ENCODE measurements at regions not wholly inside any gene's neighbourhood (a gene's known extent, or its start where the extent isn't known, plus 50 kb on each side); places are given as distances from the start of the nearest gene placed in this dataset.

GRCh38 chr10:30256084-30256483, 93.0 kb downstream of the MTPAP start:
- ChIA-PET POLR2A (no interaction called here), CTCF (interaction anchor here (1.0 kb wide), 1 partner anchor 12 kb away, joined by 3 read pairs; no protein-coding TSS in a partner anchor)
- no peak overlapping the region for H3K27ac Mint-ChIP-seq
- Histone ChIP-seq H3K27me3 (ENCODE audit: control insufficient read depth in 1 of 2, insufficient read depth in 2 of 2, low read length in 2 of 2) (peaks cover 0 to 13% of the 10 kb centered on the region in 2 experiments), H3K4me1 (ENCODE audit: insufficient read depth, low read length) (no peaks in the 10 kb centered on the region), H3K27ac (ENCODE audit: low read depth in 1 of 2, low read length in 2 of 2) (no peak overlapping the region), H3K36me3 (ENCODE audit: insufficient read depth, low read length) (no peaks in the 10 kb centered on the region), H3K4me3 (ENCODE audit: low read length) (no peak overlapping the region), H3K9me3 (ENCODE audit: control insufficient read depth in 1 of 2, insufficient read depth in 1 of 2, low read length in 2 of 2) (peaks cover 4 to 7% of the 10 kb centered on the region in 2 experiments)
- H3K4me1 Mint-ChIP-seq (ENCODE audit: low read depth): no peaks in the 10 kb centered on the region
- DNase-seq (no peak), ATAC-seq (ENCODE audit: poor library complexity) (no peak)
- no peaks in the 10 kb centered on the region for H3K36me3 Mint-ChIP-seq (ENCODE audit: low read depth)
- peaks cover 27% of the 10 kb centered on the region for H3K27me3 Mint-ChIP-seq
- intact Hi-C loops (cut with DNase I, micrococcal nuclease): no loop called here
- peaks cover 10% of the 10 kb centered on the region for H3K9me3 Mint-ChIP-seq
- no peak for TF ChIP-seq CTCF (IDR thresholded peaks at IDR 0.05)
- H3K4me3 Mint-ChIP-seq: no peak overlapping the region

GRCh38 chr10:30254926-30255325, 94.2 kb downstream of the MTPAP start:
- Histone ChIP-seq H3K36me3 (ENCODE audit: insufficient read depth, low read length) (no peaks in the 10 kb centered on the region), H3K9me3 (ENCODE audit: control insufficient read depth in 1 of 2, insufficient read depth in 1 of 2, low read length in 2 of 2) (peaks cover 4 to 7% of the 10 kb centered on the region in 2 experiments), H3K27me3 (ENCODE audit: control insufficient read depth in 1 of 2, insufficient read depth in 2 of 2, low read length in 2 of 2) (peaks cover 0 to 10% of the 10 kb centered on the region in 2 experiments), H3K4me3 (ENCODE audit: low read length) (no peak overlapping the region), H3K4me1 (ENCODE audit: insufficient read depth, low read length) (no peaks in the 10 kb centered on the region), H3K27ac (ENCODE audit: low read depth in 1 of 2, low read length in 2 of 2) (no peak overlapping the region)
- intact Hi-C loops (cut with DNase I, micrococcal nuclease): no loop called here
- peaks cover 10% of the 10 kb centered on the region for H3K9me3 Mint-ChIP-seq
- POLR2A ChIA-PET: no interaction called here
- H3K36me3 Mint-ChIP-seq (ENCODE audit: low read depth): no peaks in the 10 kb centered on the region
- no peak overlapping the region for H3K4me3 Mint-ChIP-seq
- H3K4me1 Mint-ChIP-seq (ENCODE audit: low read depth): no peaks in the 10 kb centered on the region
- TF ChIP-seq CTCF (IDR thresholded peaks at IDR 0.05): no peak
- H3K27me3 Mint-ChIP-seq: peaks cover 20% of the 10 kb centered on the region
- no peak overlapping the region for H3K27ac Mint-ChIP-seq
- CTCF ChIA-PET: interaction anchor here (0.7 to 1.0 kb wide), 2 partner anchors 13 to 223 kb away, joined by 3 read pairs; no protein-coding TSS in a partner anchor
- DNase-seq (no peak), ATAC-seq (ENCODE audit: poor library complexity) (no peak)

DNA sequence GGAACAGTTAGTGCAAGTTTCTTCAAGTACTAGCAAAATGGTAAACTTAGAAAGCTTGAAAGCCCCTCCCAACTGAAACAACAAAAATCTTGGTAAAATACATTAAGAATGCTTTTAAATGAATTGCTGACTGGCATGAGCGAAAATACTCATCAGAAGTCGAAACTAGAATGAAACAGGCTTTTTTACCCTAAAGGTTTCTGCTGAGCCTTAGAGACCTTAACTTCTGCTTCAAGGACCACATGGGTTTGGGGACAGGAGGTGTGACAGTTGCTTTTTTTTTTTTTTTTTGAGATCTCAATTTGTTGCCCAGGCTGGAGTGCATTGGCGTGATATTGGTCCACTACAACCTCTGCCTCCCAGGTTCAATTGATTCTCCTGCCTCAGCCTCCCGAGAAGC, 100.3 kb downstream of the MTPAP start:
- Histone ChIP-seq H3K27me3 (ENCODE audit: control insufficient read depth in 1 of 2, insufficient read depth in 2 of 2, low read length in 2 of 2) (no peaks in the 10 kb centered on the region), H3K4me3 (ENCODE audit: low read length) (no peak overlapping the region), H3K4me1 (ENCODE audit: insufficient read depth, low read length) (no peaks in the 10 kb centered on the region), H3K36me3 (ENCODE audit: insufficient read depth, low read length) (no peaks in the 10 kb centered on the region), H3K27ac (ENCODE audit: low read depth in 1 of 2, low read length in 2 of 2) (no peak overlapping the region), H3K9me3 (ENCODE audit: control insufficient read depth in 1 of 2, insufficient read depth in 1 of 2, low read length in 2 of 2) (peaks cover 2 to 7% of the 10 kb centered on the region in 2 experiments)
- Mint-ChIP-seq H3K4me1 (ENCODE audit: low read depth) (no peaks in the 10 kb centered on the region), H3K4me3 (no peak overlapping the region), H3K27ac (no peak overlapping the region), H3K27me3 (no peaks in the 10 kb centered on the region), H3K36me3 (ENCODE audit: low read depth) (no peaks in the 10 kb centered on the region), H3K9me3 (no peaks in the 10 kb centered on the region)
- intact Hi-C loops (cut with DNase I, micrococcal nuclease): no loop called here
- DNase-seq (no peak), ATAC-seq (ENCODE audit: poor library complexity) (no peak)
- no peak for TF ChIP-seq CTCF (IDR thresholded peaks at IDR 0.05)
- ChIA-PET CTCF (no interaction called here), POLR2A (no interaction called here)

Measured in CD4-positive, alpha-beta T cell (primary cell).